Kidney glomerular epithelial cell (primary cell): ENCODE measurements at regions not wholly inside any gene's neighbourhood (a gene's known extent, or its start where the extent isn't known, plus 50 kb on each side); places are given as distances from the start of the nearest gene placed in this dataset.

ENCODE experiments used
- DNase-seq: peaks from one replicate; lab custom pipeline; 2025; lab: John Stamatoyannopoulos, UW

GRCh38 chr16:17803625-17804410 is 333.1 kb upstream of the XYLT1 start:
- DNase-seq, result no peak

- no peak for DNase-seq
These were observed 331.8 kb upstream of the XYLT1 start for GRCh38 chr16:17802571-17802970.

GRCh38 chr16:17801068-17801467 is 330.3 kb upstream of the XYLT1 start:
- DNase-seq, result no peak

- DNase-seq, result no peak
These were observed 328.0 kb upstream of the XYLT1 start for GRCh38 chr16:17798716-17799115.

GRCh38 chr16:17793354-17793753 is 322.6 kb upstream of the XYLT1 start:
- DNase-seq, result no peak

- no peak for DNase-seq
These were observed 313.3 kb upstream of the XYLT1 start for GRCh38 chr16:17784073-17784472.

- DNase-seq, result no peak
These were observed 309.4 kb upstream of the XYLT1 start for GRCh38 chr16:17780181-17780580.

GRCh38 chr16:17777408-17777863 is 306.7 kb upstream of the XYLT1 start:
- DNase-seq, result no peak

GRCh38 chr16:17776888-17777287 is 306.1 kb upstream of the XYLT1 start:
- DNase-seq, result no peak

- no peak for DNase-seq
These were observed 305.7 kb upstream of the XYLT1 start for GRCh38 chr16:17776465-17776864.

- DNase-seq, result no peak
These were observed 304.3 kb upstream of the XYLT1 start for GRCh38 chr16:17775061-17775460.

- DNase-seq, result no peak
These were observed 302.9 kb upstream of the XYLT1 start for GRCh38 chr16:17773698-17774101.

GRCh38 chr16:17770104-17770503 is 299.3 kb upstream of the XYLT1 start:
- DNase-seq, result no peak

GRCh38 chr16:17769065-17769464 is 298.3 kb upstream of the XYLT1 start:
- no peak for DNase-seq

GRCh38 chr16:17768257-17768656 is 297.5 kb upstream of the XYLT1 start:
- DNase-seq, result peak; percentile 6

- DNase-seq, result no peak
These were observed 295.3 kb upstream of the XYLT1 start for GRCh38 chr16:17766012-17766411.

GRCh38 chr16:17759451-17760390 is 289.0 kb upstream of the XYLT1 start:
- DNase-seq, result no peak

- DNase-seq, result no peak
These were observed 287.0 kb upstream of the XYLT1 start for GRCh38 chr16:17757808-17758207.

GRCh38 chr16:17755158-17755557 is 284.4 kb upstream of the XYLT1 start:
- DNase-seq, result no peak

- DNase-seq, result no peak
These were observed 282.7 kb upstream of the XYLT1 start for GRCh38 chr16:17753434-17753833.

GRCh38 chr16:17749706-17750105 is 278.9 kb upstream of the XYLT1 start:
- no peak for DNase-seq

GRCh38 chr16:17748044-17748719 is 277.4 kb upstream of the XYLT1 start:
- DNase-seq, result no peak
